ENCODE measurements at regions not wholly inside any gene's neighbourhood (a gene's known extent, or its start where the extent isn't known, plus 50 kb on each side); places are given as distances from the start of the nearest gene placed in this dataset.

DNA sequence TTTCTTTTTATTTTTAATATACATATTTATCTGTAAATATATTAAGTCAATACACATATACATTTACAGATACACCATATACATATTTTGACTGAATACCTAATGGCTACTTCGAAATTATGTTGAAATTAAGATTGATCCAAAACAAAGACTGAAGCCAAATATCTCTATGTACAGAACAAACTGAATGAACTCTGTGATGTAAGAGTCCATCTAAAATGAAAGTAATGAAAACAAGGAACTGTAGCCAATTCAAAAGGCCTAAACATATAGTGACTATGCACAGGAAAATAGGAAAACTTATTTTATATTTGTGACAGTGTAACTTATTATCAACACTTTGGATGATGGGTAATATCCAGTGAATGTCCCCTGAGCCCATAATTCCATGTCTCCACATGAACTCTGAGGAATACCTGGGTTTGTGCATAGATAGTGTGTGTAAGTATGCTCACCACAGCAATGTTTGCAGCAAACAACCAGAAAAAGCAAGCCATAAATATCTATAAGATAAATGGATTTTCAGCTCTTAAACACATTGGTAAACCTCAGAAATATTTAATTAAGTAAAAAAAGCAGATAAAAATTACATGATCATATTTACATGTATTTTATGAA lies 517.2 kb upstream of the CDH6 start:
- no peak overlapping the region for H3K27ac ChIP-seq (ENCODE audit: insufficient read depth, low read length)
- DNase-seq (ENCODE audit: low read depth in 2 of 2) = no peak
- TF ChIP-seq, protein P1, sequence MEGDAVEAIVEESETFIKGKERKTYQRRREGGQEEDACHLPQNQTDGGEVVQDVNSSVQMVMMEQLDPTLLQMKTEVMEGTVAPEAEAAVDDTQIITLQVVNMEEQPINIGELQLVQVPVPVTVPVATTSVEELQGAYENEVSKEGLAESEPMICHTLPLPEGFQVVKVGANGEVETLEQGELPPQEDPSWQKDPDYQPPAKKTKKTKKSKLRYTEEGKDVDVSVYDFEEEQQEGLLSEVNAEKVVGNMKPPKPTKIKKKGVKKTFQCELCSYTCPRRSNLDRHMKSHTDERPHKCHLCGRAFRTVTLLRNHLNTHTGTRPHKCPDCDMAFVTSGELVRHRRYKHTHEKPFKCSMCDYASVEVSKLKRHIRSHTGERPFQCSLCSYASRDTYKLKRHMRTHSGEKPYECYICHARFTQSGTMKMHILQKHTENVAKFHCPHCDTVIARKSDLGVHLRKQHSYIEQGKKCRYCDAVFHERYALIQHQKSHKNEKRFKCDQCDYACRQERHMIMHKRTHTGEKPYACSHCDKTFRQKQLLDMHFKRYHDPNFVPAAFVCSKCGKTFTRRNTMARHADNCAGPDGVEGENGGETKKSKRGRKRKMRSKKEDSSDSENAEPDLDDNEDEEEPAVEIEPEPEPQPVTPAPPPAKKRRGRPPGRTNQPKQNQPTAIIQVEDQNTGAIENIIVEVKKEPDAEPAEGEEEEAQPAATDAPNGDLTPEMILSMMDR (conservative IDR thresholded peaks at IDR 0.05 in 1 of 2, IDR thresholded peaks at IDR 0.05 in 1 of 2; ENCODE audit: low read depth in 1 of 2, low read length in 2 of 2) = no peak
- no peak for TF ChIP-seq EZH2 (IDR thresholded peaks at IDR 0.05; ENCODE audit: low read length, missing control alignments)
- H3K9ac ChIP-seq (ENCODE audit: insufficient read depth, low read length) = no peak overlapping the region
- H3K79me2 ChIP-seq (ENCODE audit: control insufficient read depth, insufficient read depth, low read length) = no peaks in the 10 kb centered on the region
- H3K4me1 ChIP-seq (ENCODE audit: control insufficient read depth, extremely low read depth, insufficient read depth, low read length) = no peaks in the 10 kb centered on the region
- no peaks in the 10 kb centered on the region for H3K36me3 ChIP-seq (ENCODE audit: control insufficient read depth, insufficient read depth, low read length)
- H2AFZ ChIP-seq (ENCODE audit: low read length) = no peak overlapping the region
- no peak overlapping the region for H3K4me3 ChIP-seq (replicated peaks in 1 of 4; ENCODE audit: control extremely low read depth in 1 of 4, insufficient read depth in 1 of 4, low read depth in 3 of 4, low read length in 4 of 4)
- no peak overlapping the region for H3K4me2 ChIP-seq (ENCODE audit: extremely low read depth, insufficient read depth, low read length)
- H4K20me1 ChIP-seq (ENCODE audit: control insufficient read depth, extremely low read depth, insufficient read depth, low read length) = no peaks in the 10 kb centered on the region
- H3K27me3 ChIP-seq (ENCODE audit: control insufficient read depth, insufficient read depth, low read length) = no peaks in the 10 kb centered on the region
- H3K9me3 ChIP-seq (ENCODE audit: control insufficient read depth, insufficient read depth, low read depth, low read length) = no peaks in the 10 kb centered on the region

DNA sequence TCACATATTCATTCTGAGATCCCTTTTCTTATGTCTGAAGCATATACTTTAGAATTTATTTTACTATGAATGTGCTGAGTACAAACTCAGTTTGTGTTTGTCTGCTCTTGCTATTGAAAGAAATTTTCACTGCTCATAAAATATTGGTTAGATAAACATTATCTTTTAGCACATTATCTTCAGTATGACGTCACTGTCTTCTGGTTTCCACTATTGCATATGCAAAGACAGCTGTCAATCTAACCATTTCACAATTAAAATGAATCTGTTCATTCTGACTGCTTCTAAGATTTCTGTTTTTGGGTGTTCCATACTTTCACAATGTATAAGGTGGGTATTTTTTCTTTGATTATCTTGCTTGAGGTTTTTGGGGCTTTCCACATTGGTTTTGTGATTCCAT lies 526.2 kb upstream of the CDH6 start:
- Histone ChIP-seq H3K27ac (ENCODE audit: insufficient read depth, low read length) (no peak overlapping the region), H3K4me1 (ENCODE audit: control insufficient read depth, extremely low read depth, insufficient read depth, low read length) (no peaks in the 10 kb centered on the region), H3K27me3 (ENCODE audit: control insufficient read depth, insufficient read depth, low read length) (no peaks in the 10 kb centered on the region), H3K79me2 (ENCODE audit: control insufficient read depth, insufficient read depth, low read length) (no peaks in the 10 kb centered on the region), H3K9me3 (ENCODE audit: control insufficient read depth, insufficient read depth, low read depth, low read length) (no peaks in the 10 kb centered on the region), H3K9ac (ENCODE audit: insufficient read depth, low read length) (no peak overlapping the region), H3K4me2 (ENCODE audit: extremely low read depth, insufficient read depth, low read length) (no peak overlapping the region), H4K20me1 (ENCODE audit: control insufficient read depth, extremely low read depth, insufficient read depth, low read length) (no peaks in the 10 kb centered on the region), H3K36me3 (ENCODE audit: control insufficient read depth, insufficient read depth, low read length) (no peaks in the 10 kb centered on the region), H3K4me3 (replicated peaks in 1 of 4; ENCODE audit: control extremely low read depth in 1 of 4, insufficient read depth in 1 of 4, low read depth in 3 of 4, low read length in 4 of 4) (no peak overlapping the region), H2AFZ (ENCODE audit: low read length) (no peak overlapping the region)
- TF ChIP-seq, protein P1 (conservative IDR thresholded peaks at IDR 0.05 in 1 of 2, IDR thresholded peaks at IDR 0.05 in 1 of 2; ENCODE audit: low read depth in 1 of 2, low read length in 2 of 2) = no peak
- no peak for TF ChIP-seq EZH2 (IDR thresholded peaks at IDR 0.05; ENCODE audit: low read length, missing control alignments)
- DNase-seq (ENCODE audit: low read depth in 2 of 2) = no peak

DNA sequence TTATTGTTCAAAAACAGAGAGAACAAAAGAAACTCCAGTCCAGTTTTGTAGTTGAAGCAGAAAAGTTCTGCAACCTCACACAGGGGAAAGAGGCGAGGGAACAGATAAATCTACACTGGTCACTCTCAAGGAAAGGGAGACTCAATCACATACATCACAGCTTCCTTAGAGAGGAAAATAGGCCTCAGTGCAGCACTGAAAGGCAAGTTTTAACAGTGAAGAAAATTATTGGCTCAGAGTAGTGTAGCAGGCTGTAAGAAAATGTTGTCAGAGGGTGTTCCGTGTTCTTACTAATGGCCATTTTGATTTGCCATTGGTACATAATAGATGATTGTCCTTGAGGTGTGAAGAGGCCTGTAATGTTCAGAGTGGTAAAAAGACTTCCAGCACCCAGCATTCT lies 530.0 kb upstream of the CDH6 start:
- H3K4me3 ChIP-seq (replicated peaks in 1 of 4; ENCODE audit: control extremely low read depth in 1 of 4, insufficient read depth in 1 of 4, low read depth in 3 of 4, low read length in 4 of 4) = no peak overlapping the region
- H3K9me3 ChIP-seq (ENCODE audit: control insufficient read depth, insufficient read depth, low read depth, low read length) = no peaks in the 10 kb centered on the region
- no peak overlapping the region for H3K4me2 ChIP-seq (ENCODE audit: extremely low read depth, insufficient read depth, low read length)
- no peaks in the 10 kb centered on the region for H3K36me3 ChIP-seq (ENCODE audit: control insufficient read depth, insufficient read depth, low read length)
- TF ChIP-seq, protein P1 (conservative IDR thresholded peaks at IDR 0.05 in 1 of 2, IDR thresholded peaks at IDR 0.05 in 1 of 2; ENCODE audit: low read depth in 1 of 2, low read length in 2 of 2) = no peak
- no peak overlapping the region for H3K27ac ChIP-seq (ENCODE audit: insufficient read depth, low read length)
- no peaks in the 10 kb centered on the region for H3K27me3 ChIP-seq (ENCODE audit: control insufficient read depth, insufficient read depth, low read length)
- DNase-seq (ENCODE audit: low read depth in 2 of 2) = no peak
- no peaks in the 10 kb centered on the region for H3K79me2 ChIP-seq (ENCODE audit: control insufficient read depth, insufficient read depth, low read length)
- no peaks in the 10 kb centered on the region for H4K20me1 ChIP-seq (ENCODE audit: control insufficient read depth, extremely low read depth, insufficient read depth, low read length)
- no peak overlapping the region for H3K9ac ChIP-seq (ENCODE audit: insufficient read depth, low read length)
- H3K4me1 ChIP-seq (ENCODE audit: control insufficient read depth, extremely low read depth, insufficient read depth, low read length) = no peaks in the 10 kb centered on the region
- H2AFZ ChIP-seq (ENCODE audit: low read length) = no peak overlapping the region

Data from fibroblast of lung (primary cell).